ENCODE measurements at regions not wholly inside any gene's neighbourhood (a gene's known extent, or its start where the extent isn't known, plus 50 kb on each side); places are given as distances from the start of the nearest gene placed in this dataset.

- H3K4me3 ChIP-seq (ENCODE audit: low read length), result no peak overlapping the region
- no peak for DNase-seq (ENCODE audit: low read depth)
- TF ChIP-seq CTCF (conservative IDR thresholded peaks at IDR 0.05; ENCODE audit: low read depth, low read length), result no peak
These were observed 54.2 kb upstream of the SSBP2 start for GRCh38 chr5:81805086-81805485.

DNA sequence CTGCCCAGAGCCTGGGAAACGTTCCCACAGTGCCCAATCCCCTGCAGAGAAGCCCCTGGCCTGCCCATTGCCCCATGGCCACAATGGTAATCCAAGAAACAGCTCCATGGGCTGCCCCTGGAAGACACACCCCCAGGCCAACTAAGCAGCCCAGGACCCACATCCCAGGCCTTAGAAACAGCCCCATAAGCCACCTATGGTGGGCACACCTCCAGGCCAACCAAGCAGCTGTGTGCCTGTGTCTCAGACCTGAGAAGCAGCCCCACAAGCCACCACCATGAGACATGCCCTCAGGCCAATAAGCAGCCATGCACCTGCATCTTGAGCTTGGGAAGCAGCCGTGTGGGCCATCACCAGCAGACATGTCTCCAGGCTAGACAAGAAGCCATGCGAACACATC is 52.9 kb upstream of the SSBP2 start:
- no peak overlapping the region for H3K4me3 ChIP-seq (ENCODE audit: low read length)
- DNase-seq (ENCODE audit: low read depth), result no peak
- TF ChIP-seq CTCF (conservative IDR thresholded peaks at IDR 0.05; ENCODE audit: low read depth, low read length), result no peak

GRCh38 chr5:81802625-81803024 is 51.7 kb upstream of the SSBP2 start:
- no peak for TF ChIP-seq CTCF (conservative IDR thresholded peaks at IDR 0.05; ENCODE audit: low read depth, low read length)
- no peak overlapping the region for H3K4me3 ChIP-seq (ENCODE audit: low read length)

GRCh38 chr5:81802020-81802419 is 51.1 kb upstream of the SSBP2 start:
- no peak overlapping the region for H3K4me3 ChIP-seq (ENCODE audit: low read length)
- no peak for DNase-seq (ENCODE audit: low read depth)
- no peak for TF ChIP-seq CTCF (conservative IDR thresholded peaks at IDR 0.05; ENCODE audit: low read depth, low read length)

More at GRCh38 chr5:81802625-81803024, 51.7 kb upstream of the SSBP2 start:
- DNase-seq (ENCODE audit: low read depth), result no peak

GRCh38 chr5:81800797-81801196 is 49.9 kb upstream of the SSBP2 start:
- no peak overlapping the region for H3K4me3 ChIP-seq (ENCODE audit: low read length)
- TF ChIP-seq CTCF (conservative IDR thresholded peaks at IDR 0.05; ENCODE audit: low read depth, low read length), result no peak
- no peak for DNase-seq (ENCODE audit: low read depth)
